HEK293T (cell line): ENCODE measurements at regions not wholly inside any gene's neighbourhood (a gene's known extent, or its start where the extent isn't known, plus 50 kb on each side); places are given as distances from the start of the nearest gene placed in this dataset.

ENCODE experiments used
- ARNT ChIP-seq: fragments of 450-650 bp; IDR thresholded peaks from 2 replicates; pipeline ENCODE4 v1.6.1; 2017; ENCODE audit warnings: mild to moderate bottlenecking
- BHLHE40 ChIP-seq: fragments of 450-650 bp; IDR thresholded peaks from 2 replicates; pipeline ENCODE4 v1.6.1; 2016; ENCODE audit warnings: mild to moderate bottlenecking, moderate library complexity, borderline replicate concordance
- FOXA1 ChIP-seq: fragments of 450-650 bp; IDR thresholded peaks from 2 replicates; pipeline ENCODE4 v1.6.1; 2016; ENCODE audit warnings: mild to moderate bottlenecking
- FOXK2 ChIP-seq: fragments of 450-650 bp; IDR thresholded peaks from 2 replicates; pipeline ENCODE4 v1.6.1; 2016; ENCODE audit warnings: mild to moderate bottlenecking
- FOXM1 ChIP-seq: fragments of 450-650 bp; IDR thresholded peaks from 2 replicates; pipeline ENCODE4 v1.6.1; 2017; ENCODE audit warnings: mild to moderate bottlenecking, borderline replicate concordance
- HDGF ChIP-seq: fragments of 450-650 bp; IDR thresholded peaks from 2 replicates; pipeline ENCODE4 v1.6.1; 2017; ENCODE audit warnings: antibody characterized with exemption, borderline replicate concordance
- L3MBTL2 ChIP-seq: fragments of 450-650 bp; conservative IDR thresholded peaks from 2 replicates; pipeline ENCODE4 v1.6.1; 2016; ENCODE audit warnings: mild to moderate bottlenecking
- NFRKB ChIP-seq: fragments of 450-650 bp; IDR thresholded peaks from 2 replicates; pipeline ENCODE4 v1.6.1; 2016; ENCODE audit warnings: mild to moderate bottlenecking, moderate library complexity
- SP1 ChIP-seq: fragments of 450-650 bp; IDR thresholded peaks from 2 replicates; pipeline ENCODE4 v1.6.1; 2017
- SUZ12 ChIP-seq: fragments of 450-650 bp; IDR thresholded peaks from 2 replicates; pipeline ENCODE4 v1.6.1; 2016; ENCODE audit warnings: mild to moderate bottlenecking
- TF ChIP-seq, protein P1 (sequence below): fragments of 450-650 bp; IDR thresholded peaks from 2 replicates; pipeline ENCODE4 v1.6.1; 2016

DNA sequence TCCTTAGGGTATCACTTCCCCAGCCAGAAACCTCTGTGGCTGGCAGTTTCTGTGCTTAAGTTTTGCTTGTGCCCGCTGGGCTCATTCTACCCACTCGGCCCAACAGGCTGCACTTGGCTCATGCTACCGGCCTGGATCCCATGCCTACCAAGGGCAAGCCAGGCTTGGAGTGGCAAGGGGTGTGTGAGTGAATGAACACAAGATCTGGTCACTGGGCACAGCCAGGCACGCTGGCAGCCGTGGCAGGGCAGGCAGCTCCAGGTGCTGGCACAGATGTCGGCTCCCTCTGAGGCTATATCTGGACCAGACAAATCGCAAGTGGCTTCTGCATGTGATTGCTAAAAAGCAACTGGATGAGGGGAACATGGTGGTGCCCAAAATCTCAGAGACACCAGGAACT lies 740.5 kb upstream of the B3GALT2 start:
- TF ChIP-seq, protein P1, sequence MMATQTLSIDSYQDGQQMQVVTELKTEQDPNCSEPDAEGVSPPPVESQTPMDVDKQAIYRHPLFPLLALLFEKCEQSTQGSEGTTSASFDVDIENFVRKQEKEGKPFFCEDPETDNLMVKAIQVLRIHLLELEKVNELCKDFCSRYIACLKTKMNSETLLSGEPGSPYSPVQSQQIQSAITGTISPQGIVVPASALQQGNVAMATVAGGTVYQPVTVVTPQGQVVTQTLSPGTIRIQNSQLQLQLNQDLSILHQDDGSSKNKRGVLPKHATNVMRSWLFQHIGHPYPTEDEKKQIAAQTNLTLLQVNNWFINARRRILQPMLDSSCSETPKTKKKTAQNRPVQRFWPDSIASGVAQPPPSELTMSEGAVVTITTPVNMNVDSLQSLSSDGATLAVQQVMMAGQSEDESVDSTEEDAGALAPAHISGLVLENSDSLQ: no peak
- TF ChIP-seq SUZ12 (no peak), NFRKB (no peak), L3MBTL2 (no peak), BHLHE40 (no peak), FOXM1 (no peak), HDGF (no peak), FOXK2 (no peak), SP1 (no peak), FOXA1 (no peak), ARNT (no peak)
